ENCODE measurements at regions not wholly inside any gene's neighbourhood (a gene's known extent, or its start where the extent isn't known, plus 50 kb on each side); places are given as distances from the start of the nearest gene placed in this dataset.
"Not testable (repeated sequence)": the region's sequence is repeated elsewhere in the genome, so short reads cannot be mapped to it uniquely, and the experiment has no call there.

DNA sequence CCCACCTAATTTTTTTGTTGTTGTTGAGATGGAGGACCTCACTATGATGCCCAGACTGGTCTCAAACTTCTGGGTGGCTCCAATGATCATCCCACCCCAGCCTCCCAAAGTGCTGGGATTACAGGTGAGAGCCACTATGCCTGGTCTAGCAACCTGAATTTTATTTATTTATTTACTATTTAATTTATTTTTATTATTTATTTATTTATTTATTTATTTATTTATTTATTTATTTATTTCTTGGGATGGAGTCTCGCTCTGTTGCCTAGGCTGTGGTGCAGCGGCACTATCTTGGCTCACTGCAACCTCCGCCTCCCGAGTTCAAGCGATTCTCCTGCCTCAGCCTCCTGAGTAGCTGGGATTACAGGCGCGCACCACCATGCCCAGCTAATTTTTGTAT is 69.0 kb upstream of the LARGE1 start:
- TF ChIP-seq, protein P1, sequence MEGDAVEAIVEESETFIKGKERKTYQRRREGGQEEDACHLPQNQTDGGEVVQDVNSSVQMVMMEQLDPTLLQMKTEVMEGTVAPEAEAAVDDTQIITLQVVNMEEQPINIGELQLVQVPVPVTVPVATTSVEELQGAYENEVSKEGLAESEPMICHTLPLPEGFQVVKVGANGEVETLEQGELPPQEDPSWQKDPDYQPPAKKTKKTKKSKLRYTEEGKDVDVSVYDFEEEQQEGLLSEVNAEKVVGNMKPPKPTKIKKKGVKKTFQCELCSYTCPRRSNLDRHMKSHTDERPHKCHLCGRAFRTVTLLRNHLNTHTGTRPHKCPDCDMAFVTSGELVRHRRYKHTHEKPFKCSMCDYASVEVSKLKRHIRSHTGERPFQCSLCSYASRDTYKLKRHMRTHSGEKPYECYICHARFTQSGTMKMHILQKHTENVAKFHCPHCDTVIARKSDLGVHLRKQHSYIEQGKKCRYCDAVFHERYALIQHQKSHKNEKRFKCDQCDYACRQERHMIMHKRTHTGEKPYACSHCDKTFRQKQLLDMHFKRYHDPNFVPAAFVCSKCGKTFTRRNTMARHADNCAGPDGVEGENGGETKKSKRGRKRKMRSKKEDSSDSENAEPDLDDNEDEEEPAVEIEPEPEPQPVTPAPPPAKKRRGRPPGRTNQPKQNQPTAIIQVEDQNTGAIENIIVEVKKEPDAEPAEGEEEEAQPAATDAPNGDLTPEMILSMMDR (IDR thresholded peaks at IDR 0.05), result not testable (repeated sequence)
- TF ChIP-seq EZH2 (IDR thresholded peaks at IDR 0.05), result not testable (repeated sequence)
